ENCODE measurements at regions not wholly inside any gene's neighbourhood (a gene's known extent, or its start where the extent isn't known, plus 50 kb on each side); places are given as distances from the start of the nearest gene placed in this dataset.
"Not testable (repeated sequence)": the region's sequence is repeated elsewhere in the genome, so short reads cannot be mapped to it uniquely, and the experiment has no call there.

DNA sequence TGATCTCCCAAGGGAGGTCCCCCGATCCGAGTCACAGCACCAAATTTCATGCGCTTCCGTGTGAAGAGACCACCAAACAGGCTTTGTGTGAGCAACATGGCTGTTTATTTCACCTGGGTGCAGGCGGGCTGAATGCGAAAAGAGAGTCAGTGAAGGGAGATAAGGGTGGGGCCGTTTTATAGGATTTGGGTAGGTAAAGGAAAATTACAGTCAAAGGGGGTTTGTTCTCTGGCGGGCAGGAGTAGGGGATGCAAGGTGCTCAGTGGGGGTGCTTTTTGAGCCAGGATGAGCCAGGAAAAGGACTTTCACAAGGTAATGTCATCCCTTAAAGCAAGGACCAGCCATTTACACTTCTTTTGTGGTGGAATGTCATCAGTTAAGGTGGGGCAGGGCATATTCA, 309.2 kb upstream of the PAPPA start:
- TF ChIP-seq, protein P1, sequence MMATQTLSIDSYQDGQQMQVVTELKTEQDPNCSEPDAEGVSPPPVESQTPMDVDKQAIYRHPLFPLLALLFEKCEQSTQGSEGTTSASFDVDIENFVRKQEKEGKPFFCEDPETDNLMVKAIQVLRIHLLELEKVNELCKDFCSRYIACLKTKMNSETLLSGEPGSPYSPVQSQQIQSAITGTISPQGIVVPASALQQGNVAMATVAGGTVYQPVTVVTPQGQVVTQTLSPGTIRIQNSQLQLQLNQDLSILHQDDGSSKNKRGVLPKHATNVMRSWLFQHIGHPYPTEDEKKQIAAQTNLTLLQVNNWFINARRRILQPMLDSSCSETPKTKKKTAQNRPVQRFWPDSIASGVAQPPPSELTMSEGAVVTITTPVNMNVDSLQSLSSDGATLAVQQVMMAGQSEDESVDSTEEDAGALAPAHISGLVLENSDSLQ (IDR thresholded peaks at IDR 0.05) = not testable (repeated sequence)
- TF ChIP-seq NFRKB (IDR thresholded peaks at IDR 0.05); FOXA1 (IDR thresholded peaks at IDR 0.05); SUZ12 (IDR thresholded peaks at IDR 0.05); FOXM1 (IDR thresholded peaks at IDR 0.05; ENCODE audit: borderline replicate concordance); BHLHE40 (IDR thresholded peaks at IDR 0.05; ENCODE audit: borderline replicate concordance); SP1 (IDR thresholded peaks at IDR 0.05): not testable (repeated sequence)

Data from HEK293T (cell line).